AG10803 (cell line): ENCODE measurements at regions not wholly inside any gene's neighbourhood (a gene's known extent, or its start where the extent isn't known, plus 50 kb on each side); places are given as distances from the start of the nearest gene placed in this dataset.

Experiments
- DNase-seq: peaks from one replicate; pipeline ENCODE4 v3.0.0; 2010; ENCODE audit warnings: low read depth
- H3K4me3 ChIP-seq: 2 replicates; pipeline ENCODE4 v1.5.1; 2011; ENCODE audit warnings: mild to moderate bottlenecking, low read length, control low read depth
- TF ChIP-seq, protein P1 (sequence below): conservative IDR thresholded peaks from 2 replicates; pipeline ENCODE4 v1.5.1; 2011; ENCODE audit warnings: mild to moderate bottlenecking, low read length, control low read depth, inconsistent platforms

DNA sequence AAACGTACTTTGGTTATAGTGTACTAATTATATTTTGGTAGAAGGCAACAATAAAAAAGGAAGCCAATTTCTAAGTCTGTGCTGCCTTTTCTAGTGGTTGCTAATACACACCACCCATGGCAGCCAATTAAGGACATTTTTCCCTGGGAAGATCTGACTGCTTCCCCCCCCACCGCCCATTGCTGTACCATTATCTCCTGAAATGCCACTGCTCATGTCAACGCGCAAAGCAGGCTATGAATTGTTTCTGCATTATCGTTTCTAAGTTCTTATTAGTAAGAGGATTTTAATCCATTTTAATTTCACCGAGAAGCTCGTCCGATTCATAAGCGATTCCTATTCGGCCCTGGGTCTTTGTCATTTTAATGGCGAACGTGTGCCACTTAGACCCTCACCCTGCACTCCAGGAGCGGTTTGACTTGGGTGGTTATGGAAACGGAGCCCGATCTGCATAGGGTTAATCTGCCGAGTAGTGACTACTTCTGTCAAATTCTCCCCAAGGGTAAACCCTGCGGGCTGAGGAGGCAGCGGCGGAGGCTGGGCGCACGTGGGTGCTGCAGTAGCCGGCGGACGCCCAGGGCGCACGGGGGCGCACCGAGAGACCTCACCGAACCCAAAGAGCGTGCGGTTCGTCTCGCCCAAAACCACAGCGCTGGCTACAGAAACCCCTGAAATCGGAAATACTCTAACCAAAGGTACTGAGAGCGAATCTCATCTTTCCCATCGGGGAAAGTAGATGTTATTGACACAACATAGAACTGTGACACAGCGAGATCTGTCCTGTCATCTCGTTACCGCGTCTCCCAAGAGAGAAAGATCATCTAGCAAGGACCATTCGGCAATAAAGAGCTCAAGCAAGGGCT lies 55.8 kb upstream of the SHC3 start:
- DNase-seq = no peak
- TF ChIP-seq, protein P1, sequence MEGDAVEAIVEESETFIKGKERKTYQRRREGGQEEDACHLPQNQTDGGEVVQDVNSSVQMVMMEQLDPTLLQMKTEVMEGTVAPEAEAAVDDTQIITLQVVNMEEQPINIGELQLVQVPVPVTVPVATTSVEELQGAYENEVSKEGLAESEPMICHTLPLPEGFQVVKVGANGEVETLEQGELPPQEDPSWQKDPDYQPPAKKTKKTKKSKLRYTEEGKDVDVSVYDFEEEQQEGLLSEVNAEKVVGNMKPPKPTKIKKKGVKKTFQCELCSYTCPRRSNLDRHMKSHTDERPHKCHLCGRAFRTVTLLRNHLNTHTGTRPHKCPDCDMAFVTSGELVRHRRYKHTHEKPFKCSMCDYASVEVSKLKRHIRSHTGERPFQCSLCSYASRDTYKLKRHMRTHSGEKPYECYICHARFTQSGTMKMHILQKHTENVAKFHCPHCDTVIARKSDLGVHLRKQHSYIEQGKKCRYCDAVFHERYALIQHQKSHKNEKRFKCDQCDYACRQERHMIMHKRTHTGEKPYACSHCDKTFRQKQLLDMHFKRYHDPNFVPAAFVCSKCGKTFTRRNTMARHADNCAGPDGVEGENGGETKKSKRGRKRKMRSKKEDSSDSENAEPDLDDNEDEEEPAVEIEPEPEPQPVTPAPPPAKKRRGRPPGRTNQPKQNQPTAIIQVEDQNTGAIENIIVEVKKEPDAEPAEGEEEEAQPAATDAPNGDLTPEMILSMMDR = no peak
- peak overlapping the region; percentile 6; the same call in 1 of the 2 replicates for H3K4me3 ChIP-seq

DNA sequence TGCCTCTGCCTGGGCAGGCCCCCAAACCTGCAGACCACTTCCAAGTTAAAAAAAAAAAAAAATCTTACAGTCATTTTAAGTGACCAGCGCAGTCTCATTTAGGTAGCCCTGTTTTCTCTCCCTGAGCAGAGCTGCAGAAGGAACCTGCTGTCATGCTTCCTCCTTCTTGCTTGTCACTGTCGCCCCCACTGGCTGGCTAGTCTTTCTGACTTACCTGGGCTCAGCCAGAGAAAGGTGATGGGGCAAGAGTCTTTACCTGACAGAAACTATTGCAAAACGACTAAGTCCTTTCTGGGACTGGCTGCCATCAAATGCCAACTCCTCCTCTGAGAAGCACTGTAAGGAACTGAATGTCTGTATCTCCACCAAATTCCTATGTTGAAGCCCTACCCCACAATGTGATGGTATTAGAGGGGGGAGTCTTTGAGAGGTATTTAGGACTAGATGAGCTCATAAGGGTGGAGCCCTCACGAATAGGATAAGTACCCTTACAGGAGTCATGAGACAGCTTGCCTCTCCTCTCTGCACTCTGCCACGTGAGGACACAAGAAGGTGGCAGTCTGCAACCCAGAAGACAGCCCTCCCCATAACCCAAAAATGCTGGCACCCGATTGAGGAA lies 58.4 kb upstream of the SHC3 start:
- no peak for DNase-seq
- no peak overlapping the region for H3K4me3 ChIP-seq
- TF ChIP-seq, protein P1 = no peak

DNA sequence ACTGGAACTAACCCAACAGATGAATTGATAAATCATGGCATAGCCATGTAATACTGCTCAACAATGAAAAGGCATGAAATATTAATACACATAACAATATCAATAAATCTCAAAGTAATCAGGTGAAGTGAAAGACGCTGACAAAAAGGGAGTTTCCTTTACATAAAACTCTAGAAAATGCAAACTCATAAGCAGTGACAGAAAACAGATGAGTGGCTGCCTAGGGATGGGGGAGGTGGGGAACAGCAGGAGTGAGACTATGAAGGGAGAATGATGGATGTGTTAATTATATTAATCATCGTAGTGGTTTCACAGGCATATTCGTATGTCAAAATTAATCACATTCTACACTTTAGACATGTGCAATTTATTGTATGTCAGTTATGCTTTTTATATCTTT lies 59.8 kb upstream of the SHC3 start:
- no peak for DNase-seq
- H3K4me3 ChIP-seq = no peak overlapping the region
- TF ChIP-seq, protein P1 = no peak

DNA sequence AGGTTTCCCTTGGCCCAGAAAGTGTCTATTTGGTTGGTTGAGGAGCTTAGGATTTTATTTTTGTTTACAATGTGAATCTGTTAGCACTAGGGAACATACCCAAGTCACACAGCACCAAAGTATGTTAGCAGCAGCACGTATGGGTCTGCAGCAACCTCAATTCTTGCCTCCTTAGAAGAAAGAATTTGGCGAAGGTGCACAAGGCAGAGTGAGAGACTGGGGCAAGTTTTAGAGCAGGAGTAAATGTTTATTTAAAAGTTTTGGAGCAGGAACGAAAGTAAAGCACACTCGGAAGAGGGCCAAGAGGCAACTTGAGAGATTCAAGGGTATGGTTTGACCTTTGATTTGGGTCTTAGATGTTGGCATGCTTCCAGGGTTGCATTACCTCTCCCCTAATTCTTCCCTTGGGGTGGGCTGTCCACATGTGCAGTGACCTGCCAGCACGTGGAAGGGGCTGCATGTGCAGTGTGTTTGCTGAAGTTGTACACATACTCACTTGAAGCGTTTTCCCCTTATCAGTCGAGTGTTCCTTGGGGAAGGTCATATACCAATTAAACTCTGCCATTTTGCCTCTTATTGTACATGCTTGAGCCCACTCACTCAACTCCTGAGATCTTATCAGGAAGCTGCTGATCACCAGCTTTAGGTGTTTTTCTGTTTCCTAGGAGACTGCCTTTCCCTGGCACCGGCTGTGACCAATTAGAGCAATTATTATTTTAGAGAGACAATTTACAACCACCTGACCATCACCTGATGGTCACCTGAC lies 64.9 kb upstream of the SHC3 start:
- no peak for DNase-seq
- TF ChIP-seq, protein P1 = no peak
- no peak overlapping the region for H3K4me3 ChIP-seq

DNA sequence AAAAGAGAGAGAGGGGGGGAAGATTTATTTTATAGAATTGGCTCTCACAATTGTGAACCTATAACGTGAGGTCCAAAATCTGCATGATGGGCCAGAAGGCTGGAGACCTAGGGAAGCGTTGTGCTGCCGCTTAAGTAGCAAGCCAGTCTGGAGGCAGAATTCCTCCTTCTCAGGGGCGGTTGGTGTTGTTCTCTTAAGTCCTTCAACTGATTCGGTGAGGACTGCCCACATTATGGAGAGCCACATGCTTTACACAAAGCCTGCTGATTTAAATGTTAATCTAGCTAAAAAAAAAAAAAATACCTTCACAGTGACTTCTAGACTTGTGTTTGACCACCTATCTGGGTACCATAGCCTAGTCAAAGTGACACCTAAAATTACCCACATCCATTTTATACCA lies 64.2 kb upstream of the CKS2 start:
- no peak for DNase-seq
- TF ChIP-seq, protein P1 = no peak
- no peak overlapping the region for H3K4me3 ChIP-seq

DNA sequence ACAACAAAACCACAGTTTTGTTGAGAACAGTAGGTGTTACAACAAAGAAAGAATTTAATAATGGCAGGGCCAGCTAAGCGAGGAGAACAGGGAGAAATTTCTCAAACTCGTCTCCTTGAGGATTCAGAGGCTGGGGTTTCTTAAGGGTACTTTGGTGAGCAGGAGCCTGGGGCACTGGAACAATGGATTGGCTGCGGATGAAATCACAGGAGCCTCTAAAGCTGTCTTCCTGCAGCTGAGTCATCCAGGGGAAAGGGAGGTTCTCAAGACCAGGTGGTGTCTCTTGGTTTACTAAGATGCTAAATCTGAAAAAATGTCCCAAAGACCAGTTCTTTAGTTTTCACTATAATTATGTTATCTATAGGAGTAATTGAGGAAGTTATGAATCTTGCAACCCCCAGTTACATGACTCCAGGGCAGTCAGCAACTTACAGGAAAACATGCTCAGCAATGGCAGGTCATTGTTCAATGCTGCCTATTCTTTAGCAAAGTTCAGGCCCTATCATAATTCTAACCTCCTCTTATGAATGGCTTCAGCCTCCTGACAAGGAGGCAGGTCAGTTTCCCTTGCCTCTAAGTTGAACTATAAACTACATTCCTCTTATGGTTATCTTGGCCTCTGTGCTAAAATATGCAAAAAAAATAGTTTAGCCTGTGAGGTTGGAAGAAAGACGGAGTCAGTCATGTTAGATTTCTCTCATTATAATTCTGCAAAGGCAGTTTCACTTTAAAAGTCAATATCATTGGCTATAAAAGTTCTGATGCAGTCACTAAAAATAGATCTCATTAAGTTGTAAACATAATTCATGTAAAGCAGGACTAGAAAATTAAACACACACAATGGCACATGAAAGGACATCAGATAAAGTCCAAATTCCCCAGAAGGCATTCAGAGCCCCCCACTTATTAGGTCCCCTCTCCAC lies 63.3 kb upstream of the CKS2 start:
- no peak for DNase-seq
- TF ChIP-seq, protein P1 = no peak
- no peak overlapping the region for H3K4me3 ChIP-seq
